ENCODE measurements at regions not wholly inside any gene's neighbourhood (a gene's known extent, or its start where the extent isn't known, plus 50 kb on each side); places are given as distances from the start of the nearest gene placed in this dataset.
"Not testable (repeated sequence)": the region's sequence is repeated elsewhere in the genome, so short reads cannot be mapped to it uniquely, and the experiment has no call there.

DNA sequence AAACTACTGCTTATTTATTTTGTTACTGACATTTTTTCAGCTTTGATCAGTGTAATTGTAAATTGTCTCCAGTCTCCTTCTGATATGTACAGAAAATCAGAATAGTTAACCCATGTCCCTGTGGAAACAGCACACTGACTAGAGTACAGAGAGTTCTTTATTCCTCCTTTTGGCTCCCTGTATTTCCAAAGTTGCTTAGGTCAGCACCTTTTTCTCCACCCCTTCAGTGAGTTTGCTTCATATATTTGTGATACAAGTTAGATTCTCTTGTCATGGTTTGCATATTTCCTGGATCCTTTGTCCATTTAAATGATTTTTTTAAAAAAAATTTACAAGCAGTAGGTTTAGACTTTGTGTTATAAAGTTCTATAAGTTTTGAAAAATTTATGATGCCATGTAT, 2051.1 kb upstream of the LRRTM1 start:
- DNase-seq: no peak

DNA sequence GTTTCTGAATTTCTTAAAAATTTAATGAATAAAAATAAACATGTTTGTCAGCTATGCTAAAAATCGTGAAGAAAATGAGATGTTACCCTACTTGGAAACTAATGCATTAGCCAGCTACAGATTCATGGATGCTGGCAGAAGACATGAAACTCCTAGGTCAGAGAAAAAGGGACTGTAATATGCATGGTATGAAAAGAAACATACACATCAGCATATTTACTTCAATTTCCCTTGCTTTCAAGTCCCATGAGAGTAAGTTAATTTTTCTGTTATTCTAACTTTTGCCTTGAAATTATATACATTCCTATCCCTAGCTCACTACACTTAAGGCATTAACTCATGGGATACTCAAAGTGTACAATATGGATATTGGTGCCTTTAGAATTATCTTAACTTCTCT, 2041.4 kb upstream of the LRRTM1 start:
- no peak for DNase-seq

DNA sequence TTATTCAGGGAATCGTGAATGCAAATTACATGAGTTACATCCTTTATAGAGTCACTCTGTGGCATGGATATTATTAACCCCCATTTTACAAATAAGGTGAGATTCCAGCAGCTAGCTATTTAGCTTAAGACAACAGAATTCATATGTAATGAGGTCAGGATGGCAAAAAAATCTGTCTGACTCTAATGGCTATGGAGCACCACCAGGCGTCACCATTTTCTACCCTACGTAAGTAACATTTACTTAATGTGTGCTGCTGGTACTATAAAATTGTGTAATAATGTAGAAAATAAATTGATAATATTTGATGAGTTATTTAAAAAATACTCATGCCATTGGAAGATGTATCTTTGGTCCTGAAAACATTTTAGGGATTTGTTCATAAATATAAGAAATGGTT, 2040.1 kb upstream of the LRRTM1 start:
- DNase-seq: no peak

DNA sequence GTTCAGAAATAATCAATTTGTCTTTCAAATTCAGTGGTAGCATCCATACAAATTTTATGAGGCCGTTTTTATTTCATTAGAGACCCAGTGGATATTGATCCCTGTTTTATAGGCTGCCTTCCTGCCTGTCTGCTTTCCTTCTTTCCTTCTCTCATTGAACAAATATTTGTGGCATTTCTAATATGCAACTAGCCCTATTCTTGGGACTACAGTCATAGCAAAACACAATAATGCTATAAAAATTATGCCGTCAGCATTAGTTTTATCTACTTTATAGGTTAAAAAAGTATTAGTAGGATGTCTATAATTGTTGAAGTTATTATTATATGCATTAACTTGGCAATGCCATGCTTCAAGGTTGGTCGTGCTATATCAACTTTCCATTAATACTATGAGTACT, 2037.8 kb upstream of the LRRTM1 start:
- no peak for DNase-seq

DNA sequence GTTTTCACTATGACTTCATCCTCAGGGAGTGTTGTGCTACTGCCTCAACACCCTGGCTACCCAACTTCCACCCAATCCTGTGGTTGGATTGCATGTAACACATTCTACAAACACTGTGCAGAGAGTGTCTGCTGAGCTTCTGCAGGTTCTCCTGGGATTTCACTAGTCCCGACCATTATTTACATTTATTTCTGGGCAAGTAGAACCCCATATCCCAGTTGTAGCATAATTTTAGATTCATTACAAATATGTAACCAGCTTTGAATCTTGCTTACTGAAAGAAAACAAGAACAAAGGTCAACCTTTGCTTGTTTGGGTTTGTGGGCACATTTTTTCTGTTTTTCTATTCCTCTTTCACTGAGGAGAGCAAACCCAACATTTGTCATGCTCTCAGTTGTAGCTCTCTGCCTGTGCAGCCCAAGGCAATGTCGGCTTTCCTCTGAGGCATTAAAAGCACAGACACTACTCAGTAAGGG, 2036.1 kb upstream of the LRRTM1 start:
- no peak for DNase-seq

DNA sequence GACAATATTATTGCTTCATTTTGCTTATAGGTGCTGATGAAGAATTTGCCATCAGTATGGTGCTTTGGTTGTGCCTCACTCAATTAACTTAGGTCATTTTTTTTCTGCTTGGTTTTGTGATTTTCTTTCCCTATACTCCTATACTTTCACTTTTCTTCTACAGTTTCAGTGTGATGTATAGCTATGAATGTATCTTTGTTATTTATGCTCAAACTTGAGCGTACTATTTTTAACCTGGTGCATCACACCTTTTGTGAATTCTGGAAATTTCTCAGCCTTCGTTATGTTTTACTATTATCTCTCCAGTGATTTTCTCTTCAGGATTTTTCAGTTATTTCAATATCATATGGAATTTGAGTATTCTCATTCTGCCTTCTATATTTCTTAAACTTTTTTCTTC, 2035.3 kb upstream of the LRRTM1 start:
- DNase-seq: no peak

DNA sequence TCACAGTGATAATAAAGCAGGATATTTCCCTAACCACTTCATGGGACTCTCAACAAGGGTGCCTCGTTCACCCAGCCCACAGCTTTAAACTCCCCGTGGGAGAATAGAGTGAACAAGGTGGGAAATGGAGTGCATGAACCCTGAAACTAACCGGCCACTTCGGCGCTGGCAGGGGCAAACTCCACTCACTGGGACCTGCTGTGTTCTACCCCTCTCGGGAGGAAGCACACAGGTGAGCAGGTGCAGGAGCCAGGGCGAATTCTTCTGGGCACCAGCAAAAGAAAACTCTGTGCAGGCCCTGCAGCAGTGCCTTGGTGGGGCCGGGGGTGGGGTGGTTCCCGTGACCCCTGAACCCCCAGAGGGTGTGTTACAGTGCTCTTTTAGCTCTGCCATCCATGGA, 2029.1 kb upstream of the LRRTM1 start:
- DNase-seq: no peak

DNA sequence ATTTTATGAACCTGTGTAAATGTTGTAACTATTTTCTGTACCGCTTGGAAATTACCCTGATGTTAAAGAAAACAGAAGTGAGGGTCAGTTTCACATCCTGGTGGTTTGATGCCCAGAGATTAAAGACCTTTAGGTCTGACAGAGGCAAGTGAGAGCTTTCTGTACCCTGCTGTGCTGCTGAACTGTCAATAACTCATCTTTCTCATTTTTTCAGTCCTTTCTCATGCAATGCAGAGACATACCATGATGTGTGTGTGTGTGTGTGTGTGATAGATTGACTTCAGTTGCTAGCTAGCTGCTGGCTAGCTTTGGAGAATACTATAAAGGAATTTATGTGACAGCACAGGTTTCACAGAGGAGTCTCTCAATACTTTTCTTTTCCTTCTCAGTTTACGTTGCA, 2025.6 kb upstream of the LRRTM1 start:
- DNase-seq: no peak

DNA sequence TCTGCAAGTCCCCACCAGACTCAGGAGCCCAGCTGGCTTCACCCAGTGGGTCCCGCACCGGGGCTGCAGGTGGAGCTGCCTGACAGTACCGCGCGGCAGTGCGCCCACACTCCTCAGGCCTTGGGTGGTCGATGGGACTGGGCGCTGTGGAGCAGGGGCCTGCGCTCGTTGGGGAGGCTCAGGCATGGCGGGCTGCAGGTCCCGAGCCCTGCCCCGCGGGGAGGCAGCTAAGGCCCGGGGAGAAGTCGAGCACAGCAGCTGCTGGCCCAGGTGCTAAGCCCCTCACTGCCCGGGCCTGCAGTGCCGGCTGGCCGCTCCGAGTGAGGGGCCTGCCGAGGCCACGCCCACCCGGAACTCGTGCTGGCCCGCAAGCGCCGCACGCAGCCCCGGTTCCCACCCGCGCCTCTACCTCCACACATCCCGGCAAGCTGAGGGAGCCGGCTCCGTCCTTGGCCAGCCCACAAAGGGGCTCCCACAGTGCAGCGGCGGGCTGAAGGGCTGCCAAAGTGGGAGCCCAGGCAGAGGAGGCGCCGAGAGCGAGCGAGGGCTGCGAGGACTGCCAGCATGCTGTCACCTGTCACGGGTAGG, 2021.7 kb upstream of the LRRTM1 start:
- DNase-seq: not testable (repeated sequence)

DNA sequence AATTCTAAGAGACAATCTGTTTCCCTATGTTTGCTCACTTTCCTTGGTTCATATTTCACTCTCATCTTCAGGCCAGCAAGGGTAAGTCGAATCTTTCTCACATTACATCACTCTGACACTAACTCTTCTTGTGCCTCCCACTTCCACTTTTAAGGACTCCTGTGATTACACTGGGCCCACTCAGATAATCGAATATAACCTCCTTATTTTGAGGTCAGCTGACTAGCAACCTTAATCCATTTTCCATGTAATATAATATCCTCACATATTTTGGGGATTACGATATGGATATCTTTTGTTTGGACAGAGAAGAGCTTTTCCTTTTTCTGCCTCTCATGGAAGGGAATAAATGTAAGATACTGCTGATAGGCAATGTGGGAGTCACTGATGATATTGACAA, 2015.7 kb upstream of the LRRTM1 start:
- no peak for DNase-seq

DNA sequence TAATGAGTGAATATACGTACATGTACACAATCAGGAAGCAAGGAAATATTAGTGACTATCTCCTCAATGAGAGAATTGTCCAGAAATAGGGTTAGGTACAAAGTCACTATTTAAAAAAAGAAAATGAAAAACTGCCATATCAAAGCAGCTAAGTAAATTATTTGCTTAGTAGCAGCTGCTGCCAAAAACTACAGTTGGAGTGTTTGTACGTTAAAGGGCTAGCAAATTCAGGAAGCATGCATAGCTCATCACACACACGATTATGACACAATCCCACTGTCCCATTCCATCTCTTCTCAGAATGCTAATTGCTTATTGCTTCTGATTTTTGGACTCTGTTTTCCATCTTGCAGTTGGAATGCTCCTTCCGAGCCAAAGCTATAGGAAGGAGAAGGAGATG, 2012.5 kb upstream of the LRRTM1 start:
- peak; percentile 17 for DNase-seq

DNA sequence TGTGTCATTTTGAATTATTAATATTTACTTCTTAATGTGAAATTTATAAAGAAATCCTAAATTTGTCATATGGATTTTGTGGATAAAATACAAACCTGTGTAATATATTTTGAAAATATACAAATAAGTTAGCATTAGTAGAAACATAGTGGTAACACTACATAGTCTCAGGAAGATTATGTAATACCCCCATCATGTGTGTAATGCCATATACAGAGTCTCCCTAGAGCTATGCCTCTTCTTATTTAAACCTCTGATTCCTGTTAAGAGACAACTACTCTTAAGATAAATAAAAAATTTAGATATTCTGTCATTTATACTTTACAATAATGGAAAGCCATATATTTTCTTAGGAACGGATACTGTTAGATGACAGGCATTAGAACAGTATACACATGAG, 2012.0 kb upstream of the LRRTM1 start:
- DNase-seq: no peak

DNA sequence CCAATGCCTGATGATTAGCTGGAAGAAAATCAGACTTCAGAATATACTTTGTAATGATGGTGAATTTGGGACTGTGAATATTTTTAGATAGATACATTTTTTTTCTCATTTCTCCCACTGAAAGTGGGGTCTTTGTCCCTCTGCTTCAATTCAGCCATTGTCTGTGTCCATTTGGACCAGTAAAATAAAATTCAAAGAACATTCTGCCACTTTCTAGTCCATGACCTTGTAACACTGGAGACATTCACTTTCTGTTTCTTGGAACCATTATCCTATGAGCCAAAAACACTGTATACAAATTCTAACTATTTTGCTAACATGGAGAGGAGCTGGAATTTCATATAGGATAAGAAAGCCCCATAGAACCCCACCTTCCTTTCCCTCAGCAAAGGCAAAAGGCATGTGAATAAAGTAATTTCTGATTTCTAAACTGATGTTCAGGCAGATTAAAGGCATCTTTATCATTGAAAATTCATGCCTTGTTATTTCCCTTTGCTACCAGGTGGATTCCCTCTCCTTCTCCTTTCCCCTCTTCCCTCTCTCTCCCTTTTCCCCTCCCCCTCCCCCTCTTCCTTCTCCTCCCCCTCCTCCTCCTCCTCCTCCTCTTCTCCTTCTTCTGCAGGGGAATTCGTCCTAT, 2010.4 kb upstream of the LRRTM1 start:
- no peak for DNase-seq

DNA sequence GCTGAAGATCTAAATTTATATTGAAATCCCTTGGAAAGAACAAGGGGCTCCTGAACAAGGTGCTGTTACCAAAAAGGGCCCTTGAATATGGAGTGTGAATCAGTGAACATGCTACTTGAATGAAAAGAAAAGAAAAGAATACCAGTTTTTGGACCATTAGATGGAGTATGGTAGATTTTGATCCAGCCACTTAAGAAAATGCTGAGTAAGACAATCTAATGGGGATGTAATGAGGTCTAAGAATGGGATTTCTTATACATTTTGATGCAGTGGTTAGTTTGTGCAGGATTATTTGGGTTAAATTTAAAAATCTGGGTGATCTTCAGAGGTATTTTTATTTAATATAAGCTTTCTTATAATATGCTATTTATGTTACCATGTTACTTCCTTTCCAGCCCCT, 2003.0 kb upstream of the LRRTM1 start:
- no peak for DNase-seq

DNA sequence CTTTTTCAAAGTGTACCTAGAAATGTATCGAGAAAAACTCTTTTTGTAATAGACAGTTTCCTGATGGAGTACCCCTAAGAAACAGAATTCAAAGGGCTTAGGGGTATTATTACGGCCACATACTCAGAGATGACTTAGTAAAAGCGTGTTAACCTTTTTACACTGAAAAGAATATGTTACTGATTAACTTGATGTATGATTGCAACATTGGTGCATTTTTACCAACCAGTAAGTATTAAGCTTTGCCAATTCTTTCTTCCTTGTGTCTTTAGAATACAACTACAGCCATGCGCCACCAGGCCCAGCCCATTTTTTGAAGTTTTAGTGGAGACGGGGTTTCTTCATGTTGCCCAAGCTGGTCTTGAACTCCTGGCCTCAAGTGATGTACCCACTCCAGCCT, 1997.0 kb upstream of the LRRTM1 start:
- no peak for DNase-seq

DNA sequence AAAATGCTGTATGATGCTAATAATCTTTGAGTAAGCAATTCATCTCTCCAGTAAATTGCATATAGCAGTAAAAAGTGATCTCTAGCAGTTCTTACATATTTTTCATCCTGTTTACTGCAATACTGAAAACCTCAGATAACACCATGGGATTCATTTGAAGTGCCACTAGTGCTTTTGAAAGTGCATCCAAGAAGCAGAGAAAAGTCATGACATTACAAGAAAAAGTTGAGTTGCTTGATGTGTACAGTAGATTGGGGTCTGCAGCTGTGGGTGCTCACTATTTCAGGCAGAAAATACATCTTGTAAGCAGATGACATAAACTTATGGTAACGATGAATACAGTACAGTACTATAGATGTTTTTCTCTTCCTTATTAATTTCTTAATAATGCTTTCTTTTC, 1984.9 kb upstream of the LRRTM1 start:
- DNase-seq: no peak

DNA sequence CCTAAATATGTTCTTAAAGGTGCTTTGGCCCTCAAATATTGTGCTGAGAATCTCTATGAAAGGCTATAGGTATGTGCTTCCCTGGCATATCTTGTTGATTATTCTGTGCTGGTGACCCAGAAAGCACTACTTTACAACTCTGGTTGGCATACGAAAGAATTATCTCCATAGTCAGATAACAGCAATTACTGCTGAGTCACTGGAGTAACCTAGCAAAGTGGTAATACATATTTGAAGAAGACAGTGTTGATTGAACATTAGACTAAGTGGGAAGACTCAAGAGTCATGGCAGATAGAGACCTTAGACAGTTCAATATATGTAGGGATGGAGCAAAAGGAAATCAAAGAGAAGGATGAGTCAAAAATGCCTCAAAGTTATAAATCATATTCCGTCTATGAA, 1978.5 kb upstream of the LRRTM1 start:
- no peak for DNase-seq

DNA sequence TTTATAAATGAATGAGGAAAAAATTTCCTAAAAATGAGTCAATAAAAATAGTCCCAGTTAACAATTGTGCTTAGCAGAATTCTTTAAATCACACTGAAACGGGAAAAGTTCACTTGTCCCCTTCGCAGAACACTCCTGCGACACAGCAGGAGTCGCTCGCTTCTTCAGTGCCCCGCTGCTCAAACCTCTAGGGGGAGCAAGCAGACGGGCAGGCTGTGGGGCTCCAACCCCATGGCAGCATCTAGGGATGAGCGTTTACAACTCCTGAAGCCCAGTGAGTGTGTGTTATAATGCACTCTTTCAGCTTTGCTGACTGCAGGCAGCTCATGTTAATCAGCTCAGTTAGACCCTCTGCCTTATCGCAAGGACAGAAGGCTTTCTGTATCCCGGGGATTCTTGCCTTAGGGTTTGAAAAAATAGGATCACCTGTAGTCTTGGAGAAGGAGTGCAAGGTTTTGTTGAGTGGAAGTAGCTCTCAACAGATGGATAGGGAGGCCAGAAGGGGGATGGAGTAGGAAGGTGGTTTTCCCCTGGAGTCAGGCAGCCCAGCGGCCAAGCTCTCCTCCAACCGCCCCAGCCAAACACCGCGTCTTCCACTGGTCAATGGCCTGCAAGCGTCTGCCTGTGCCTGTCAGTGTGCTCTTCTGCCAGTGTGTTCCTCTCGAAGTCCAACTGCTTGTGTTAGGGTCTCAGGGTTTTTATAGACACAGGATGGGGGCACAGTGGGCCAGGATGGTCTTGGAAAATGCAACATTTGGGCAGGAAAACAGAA, 1977.7 kb upstream of the LRRTM1 start:
- no peak for DNase-seq

DNA sequence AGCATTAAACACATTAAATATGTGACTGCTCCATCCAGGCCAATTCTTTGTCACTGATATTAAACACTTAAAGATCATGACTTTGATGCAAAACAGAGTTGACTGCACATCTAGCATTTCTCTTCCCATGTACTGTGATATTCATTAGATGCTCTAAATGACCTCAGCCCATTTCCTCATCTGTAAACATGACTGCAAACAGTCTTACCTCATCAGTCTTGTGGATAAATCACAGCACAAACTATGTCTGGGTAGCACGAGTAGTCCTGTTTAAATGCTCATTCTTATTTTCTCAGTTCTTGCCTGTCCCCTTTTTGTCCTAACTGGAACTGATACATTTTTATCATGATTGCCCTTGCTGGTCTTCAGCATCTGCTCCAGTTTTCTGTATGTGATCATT, 1974.8 kb upstream of the LRRTM1 start:
- DNase-seq: no peak

DNA sequence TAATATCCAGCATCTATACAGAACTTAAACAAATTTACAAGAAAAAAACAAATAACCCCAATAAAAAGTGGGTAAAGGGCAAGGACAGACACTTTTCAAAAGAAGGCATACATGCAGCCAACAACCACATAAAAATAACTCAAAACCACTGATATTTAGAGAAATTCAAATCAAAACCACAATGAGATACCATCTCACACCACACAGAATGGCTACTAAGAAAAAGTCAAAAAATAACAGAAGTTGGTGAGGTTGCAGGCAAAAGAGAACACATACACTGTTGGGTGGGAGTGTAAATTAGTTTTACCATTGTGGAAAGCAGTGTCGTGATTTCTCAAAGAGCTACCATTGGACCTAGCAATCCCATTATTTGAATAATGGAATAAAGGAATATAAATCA, 1973.9 kb upstream of the LRRTM1 start:
- no peak for DNase-seq

DNA sequence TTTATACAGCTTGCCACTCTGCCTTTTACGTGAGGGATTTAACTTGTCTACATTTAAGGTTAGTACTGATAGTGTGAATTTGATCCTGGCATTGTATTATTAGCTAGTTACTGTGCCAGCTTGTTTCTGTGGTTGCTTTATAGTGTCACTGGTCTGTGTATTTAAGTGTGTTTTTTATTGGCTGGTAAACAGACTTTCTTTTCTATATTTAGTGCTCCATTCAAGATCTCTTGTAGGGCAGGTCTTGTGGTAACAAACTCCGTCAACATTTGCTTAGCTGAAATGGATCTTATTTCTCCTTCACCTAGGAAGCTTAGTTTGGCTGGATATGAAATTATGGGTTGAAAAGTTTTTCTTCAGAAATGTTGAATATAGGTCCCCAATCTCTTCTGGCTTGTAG, 1971.0 kb upstream of the LRRTM1 start:
- no peak for DNase-seq

DNA sequence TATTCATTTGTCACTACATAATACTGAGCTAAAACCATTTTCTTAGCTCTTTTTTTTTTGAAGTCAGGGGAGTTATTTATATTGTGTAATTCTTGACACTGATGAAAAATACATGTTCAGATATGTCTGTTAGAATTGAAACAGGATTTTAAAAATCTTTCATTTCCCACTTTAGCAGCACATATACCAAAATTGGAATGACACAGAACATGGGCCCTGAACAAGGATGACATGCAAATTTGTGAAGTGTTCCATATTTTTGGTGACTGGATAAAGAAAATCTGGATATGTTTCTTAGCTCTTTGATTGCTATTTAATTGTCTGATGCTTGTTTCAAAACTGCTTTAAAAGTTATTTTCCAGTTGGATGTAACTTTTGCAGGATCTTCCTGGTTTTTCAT, 1963.9 kb upstream of the LRRTM1 start:
- no peak for DNase-seq

DNA sequence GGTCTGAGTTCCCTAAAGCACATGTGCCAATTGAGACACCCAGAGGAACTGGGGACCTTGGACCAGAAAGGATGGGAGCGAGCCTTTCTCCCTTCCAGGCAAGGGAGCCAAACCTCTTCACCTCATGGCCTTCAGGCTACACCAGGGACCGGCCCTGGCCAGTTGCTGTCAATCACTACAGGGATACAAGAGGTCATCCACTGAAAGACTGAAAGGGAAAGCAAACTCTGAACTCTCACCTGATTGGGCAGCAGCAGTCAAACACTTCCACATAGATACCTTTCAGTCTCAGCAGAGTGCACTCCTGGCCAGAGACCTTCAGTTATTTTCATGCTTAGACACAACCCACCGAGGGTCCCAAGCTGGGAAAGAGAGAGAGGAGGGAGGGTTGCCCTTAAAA, 1956.0 kb upstream of the LRRTM1 start:
- DNase-seq: no peak

DNA sequence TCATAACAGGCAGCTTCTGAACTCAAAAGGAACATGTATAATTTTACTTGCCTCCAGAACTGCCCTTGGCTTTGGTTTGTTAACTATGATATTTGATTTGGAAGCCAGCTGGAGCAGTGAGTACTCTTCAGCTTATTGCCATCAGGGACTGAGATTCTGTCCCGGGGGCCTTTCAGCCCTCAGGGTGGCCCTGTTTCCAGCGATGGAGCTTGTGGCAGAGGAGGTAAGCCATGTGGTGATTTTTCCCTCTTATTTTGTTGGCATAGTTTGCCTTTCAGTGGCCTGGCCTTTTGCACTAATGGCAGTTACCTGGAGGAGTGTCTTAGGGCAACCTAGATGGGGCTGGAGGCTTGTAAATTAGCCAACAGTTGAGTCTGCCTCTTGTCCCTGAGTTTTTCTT, 1955.0 kb upstream of the LRRTM1 start:
- no peak for DNase-seq

Data from NCI-H1694 (cell line).